C4-2B (cell line): ENCODE measurements at regions not wholly inside any gene's neighbourhood (a gene's known extent, or its start where the extent isn't known, plus 50 kb on each side); places are given as distances from the start of the nearest gene placed in this dataset.

Experiments used
- ZFX ChIP-seq: fragments of 450-650 bp; IDR thresholded peaks from 2 replicates; pipeline ENCODE4 v1.6.1; 2017
- TF ChIP-seq, protein P1 (sequence below): fragments of 450-650 bp; conservative IDR thresholded peaks from 2 replicates; pipeline ENCODE4 v1.5.1; 2017; ENCODE audit warnings: mild to moderate bottlenecking

DNA sequence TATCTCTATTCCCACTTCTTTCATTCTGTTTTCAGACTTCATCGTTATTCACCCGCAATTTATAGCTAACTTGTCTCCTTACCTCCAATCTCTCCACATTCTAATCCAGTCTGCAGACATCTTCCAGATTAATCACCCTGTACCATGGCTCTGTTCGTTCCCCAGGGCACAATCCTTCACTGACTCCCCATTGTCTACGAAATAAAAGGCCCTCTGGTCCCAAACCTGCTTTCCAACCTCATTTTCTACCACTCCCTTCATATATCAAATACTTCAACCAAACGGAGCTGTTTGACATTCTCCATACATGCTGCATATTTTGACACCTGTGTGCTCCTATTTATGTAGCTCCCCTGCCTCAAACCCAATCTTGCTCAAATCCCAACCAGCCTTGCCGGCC, 1720.6 kb upstream of the WWC1 start:
- TF ChIP-seq, protein P1, sequence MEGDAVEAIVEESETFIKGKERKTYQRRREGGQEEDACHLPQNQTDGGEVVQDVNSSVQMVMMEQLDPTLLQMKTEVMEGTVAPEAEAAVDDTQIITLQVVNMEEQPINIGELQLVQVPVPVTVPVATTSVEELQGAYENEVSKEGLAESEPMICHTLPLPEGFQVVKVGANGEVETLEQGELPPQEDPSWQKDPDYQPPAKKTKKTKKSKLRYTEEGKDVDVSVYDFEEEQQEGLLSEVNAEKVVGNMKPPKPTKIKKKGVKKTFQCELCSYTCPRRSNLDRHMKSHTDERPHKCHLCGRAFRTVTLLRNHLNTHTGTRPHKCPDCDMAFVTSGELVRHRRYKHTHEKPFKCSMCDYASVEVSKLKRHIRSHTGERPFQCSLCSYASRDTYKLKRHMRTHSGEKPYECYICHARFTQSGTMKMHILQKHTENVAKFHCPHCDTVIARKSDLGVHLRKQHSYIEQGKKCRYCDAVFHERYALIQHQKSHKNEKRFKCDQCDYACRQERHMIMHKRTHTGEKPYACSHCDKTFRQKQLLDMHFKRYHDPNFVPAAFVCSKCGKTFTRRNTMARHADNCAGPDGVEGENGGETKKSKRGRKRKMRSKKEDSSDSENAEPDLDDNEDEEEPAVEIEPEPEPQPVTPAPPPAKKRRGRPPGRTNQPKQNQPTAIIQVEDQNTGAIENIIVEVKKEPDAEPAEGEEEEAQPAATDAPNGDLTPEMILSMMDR, result no peak
- no peak for TF ChIP-seq ZFX
